Immature natural killer cell (primary cell): ENCODE measurements at regions not wholly inside any gene's neighbourhood (a gene's known extent, or its start where the extent isn't known, plus 50 kb on each side); places are given as distances from the start of the nearest gene placed in this dataset.

ENCODE experiments used
- DNase-seq, 3 donors: peaks; one replicate each; pipeline ENCODE4 v3.0.0; 2022; ENCODE audit warnings: mixed read lengths in 1 of 3
- H3K27ac Mint-ChIP-seq, 6 donors: one replicate each; pipeline ENCODE4 v1.8.0; 2020; ENCODE audit warnings: mixed read lengths in 6 of 6, mild to moderate bottlenecking in 5 of 6, inconsistent platforms in 4 of 6, moderate library complexity in 3 of 6
- H3K27me3 Mint-ChIP-seq, 3 donors: one replicate each; pipeline ENCODE4 v1.8.0; 2020 to 2021; ENCODE audit warnings: low read depth in 3 of 3, mild to moderate bottlenecking in 3 of 3, mixed read lengths in 3 of 3, moderate library complexity in 3 of 3, inconsistent platforms in 1 of 3
- H3K36me3 Mint-ChIP-seq, 3 donors: one replicate each; pipeline ENCODE4 v1.8.0; 2020; ENCODE audit warnings: mixed read lengths in 3 of 3, inconsistent platforms in 2 of 3, mild to moderate bottlenecking in 2 of 3
- H3K4me1 Mint-ChIP-seq, 2 donors: one replicate each; pipeline ENCODE4 v1.8.0; 2020; ENCODE audit warnings: inconsistent platforms in 2 of 2, mild to moderate bottlenecking in 2 of 2, mixed read lengths in 2 of 2, moderate library complexity in 1 of 2
- H3K4me3 Mint-ChIP-seq, 5 donors: one replicate each; pipeline ENCODE4 v1.8.0; 2020; ENCODE audit warnings: mild to moderate bottlenecking in 5 of 5, mixed read lengths in 5 of 5, inconsistent platforms in 3 of 5, moderate library complexity in 3 of 5
- H3K9me3 Mint-ChIP-seq, 6 donors: one replicate each; pipeline ENCODE4 v1.8.0; 2020; ENCODE audit warnings: mild to moderate bottlenecking in 6 of 6, mixed read lengths in 6 of 6, inconsistent platforms in 4 of 6, moderate library complexity in 3 of 6

DNA sequence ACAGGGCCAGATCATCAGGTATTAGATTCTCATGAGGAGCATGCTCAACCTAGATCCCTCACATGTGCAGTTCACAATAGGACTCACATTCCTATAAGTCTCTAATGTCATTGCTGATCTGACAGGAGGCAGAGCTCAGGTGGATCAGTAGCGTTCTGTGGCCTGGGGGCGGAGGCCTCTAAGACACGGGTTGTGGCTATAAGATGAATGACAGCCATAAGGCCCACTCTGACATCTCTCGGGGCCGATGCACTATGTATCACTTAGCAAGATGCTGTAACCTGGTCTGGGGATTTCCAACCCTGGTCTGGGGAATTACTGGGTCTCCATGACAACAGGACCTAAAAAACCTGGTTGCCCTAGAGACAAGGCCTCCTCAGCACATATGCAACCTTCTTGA, 932.7 kb downstream of the TBC1D22A start:
- Mint-ChIP-seq H3K4me1 (no peaks in the 10 kb centered on the region), H3K4me3 (no peak overlapping the region), H3K27ac (no peak overlapping the region), H3K9me3 (no peaks in the 10 kb centered on the region), H3K36me3 (no peaks in the 10 kb centered on the region), H3K27me3 (peaks cover 0 to 14% (median 2%) of the 10 kb centered on the region in 3 donors)
- no peak for DNase-seq

DNA sequence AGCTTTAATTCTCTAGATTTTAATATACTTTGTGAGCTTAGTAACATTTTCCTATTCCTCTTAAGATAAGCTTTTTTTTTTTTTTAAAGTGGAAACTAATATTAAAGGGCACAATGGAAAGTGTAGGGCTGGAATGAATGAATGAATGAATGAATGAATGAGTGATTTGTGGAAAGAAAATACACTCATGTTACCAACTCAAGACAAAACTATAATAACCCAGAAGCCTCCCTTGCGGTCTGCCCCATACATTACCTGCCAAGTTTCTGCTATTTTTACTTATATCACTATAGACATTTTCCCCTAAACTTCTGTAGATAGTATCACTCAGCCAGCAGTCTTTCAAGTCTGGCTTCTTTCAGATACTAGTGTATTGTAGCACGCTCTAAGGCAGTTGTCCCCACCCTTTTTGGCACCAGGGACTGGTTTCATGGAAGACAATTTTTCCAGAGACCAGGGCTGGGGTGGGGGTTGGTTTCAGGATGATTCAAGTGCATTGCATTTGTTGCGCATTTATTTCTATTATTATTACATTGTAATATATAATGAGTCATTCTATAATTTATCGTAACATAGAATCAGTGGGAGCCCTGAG, 932.2 kb downstream of the TBC1D22A start:
- Mint-ChIP-seq H3K4me1 (no peaks in the 10 kb centered on the region), H3K9me3 (no peaks in the 10 kb centered on the region), H3K27me3 (peaks cover 0 to 14% (median 2%) of the 10 kb centered on the region in 3 donors), H3K36me3 (no peaks in the 10 kb centered on the region), H3K4me3 (no peak overlapping the region), H3K27ac (no peak overlapping the region)
- DNase-seq = no peak

DNA sequence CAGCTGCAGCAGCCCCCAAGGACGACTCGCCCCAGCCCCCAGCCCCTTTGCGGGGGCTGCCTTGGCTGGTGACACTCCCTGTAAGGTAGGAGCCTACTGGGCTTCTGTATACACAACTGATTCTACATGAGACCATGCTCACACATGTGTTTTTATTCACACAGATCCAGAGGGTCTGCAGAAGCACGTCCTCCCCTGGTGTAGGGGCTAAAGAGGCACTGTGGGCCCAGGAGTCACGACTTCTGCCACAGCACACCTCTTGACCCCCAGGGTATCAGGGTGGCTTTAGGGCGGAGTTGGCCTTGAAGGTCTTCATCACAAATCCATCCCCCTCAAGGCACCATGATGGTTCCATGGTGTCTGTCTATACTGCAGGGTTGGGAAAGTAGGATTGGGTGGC, 931.2 kb downstream of the TBC1D22A start:
- no peaks in the 10 kb centered on the region for H3K9me3 Mint-ChIP-seq
- no peak overlapping the region for H3K4me3 Mint-ChIP-seq
- no peak overlapping the region for H3K27ac Mint-ChIP-seq
- DNase-seq = no peak
- H3K27me3 Mint-ChIP-seq = peaks cover 0 to 12% (median 2%) of the 10 kb centered on the region in 3 donors
- H3K36me3 Mint-ChIP-seq = no peaks in the 10 kb centered on the region
- no peaks in the 10 kb centered on the region for H3K4me1 Mint-ChIP-seq

DNA sequence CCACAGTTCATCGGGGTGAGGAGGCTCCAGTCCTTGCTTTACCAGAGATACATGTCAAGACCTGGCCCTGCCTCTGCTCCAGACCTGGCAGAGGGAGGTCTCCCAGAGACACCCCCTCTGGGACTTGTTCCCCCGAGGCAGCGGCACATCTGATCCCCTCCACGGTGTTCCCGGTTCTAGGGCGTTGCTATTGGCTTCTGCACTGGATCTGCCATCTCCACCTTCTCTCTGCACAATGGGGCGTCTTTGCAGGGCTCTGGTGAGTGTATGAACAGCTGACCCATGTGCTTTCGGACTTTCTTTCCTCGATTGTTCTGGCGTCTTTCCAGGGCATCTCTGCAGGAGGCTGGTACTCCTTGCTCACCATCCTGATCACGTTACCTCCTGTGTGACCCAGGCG, 930.4 kb downstream of the TBC1D22A start:
- Mint-ChIP-seq H3K36me3 (no peaks in the 10 kb centered on the region), H3K27me3 (peaks cover 4 to 8% (median 4%) of the 10 kb centered on the region in 3 donors), H3K4me3 (no peak overlapping the region), H3K4me1 (no peaks in the 10 kb centered on the region), H3K9me3 (no peaks in the 10 kb centered on the region), H3K27ac (no peak overlapping the region)
- DNase-seq = no peak

DNA sequence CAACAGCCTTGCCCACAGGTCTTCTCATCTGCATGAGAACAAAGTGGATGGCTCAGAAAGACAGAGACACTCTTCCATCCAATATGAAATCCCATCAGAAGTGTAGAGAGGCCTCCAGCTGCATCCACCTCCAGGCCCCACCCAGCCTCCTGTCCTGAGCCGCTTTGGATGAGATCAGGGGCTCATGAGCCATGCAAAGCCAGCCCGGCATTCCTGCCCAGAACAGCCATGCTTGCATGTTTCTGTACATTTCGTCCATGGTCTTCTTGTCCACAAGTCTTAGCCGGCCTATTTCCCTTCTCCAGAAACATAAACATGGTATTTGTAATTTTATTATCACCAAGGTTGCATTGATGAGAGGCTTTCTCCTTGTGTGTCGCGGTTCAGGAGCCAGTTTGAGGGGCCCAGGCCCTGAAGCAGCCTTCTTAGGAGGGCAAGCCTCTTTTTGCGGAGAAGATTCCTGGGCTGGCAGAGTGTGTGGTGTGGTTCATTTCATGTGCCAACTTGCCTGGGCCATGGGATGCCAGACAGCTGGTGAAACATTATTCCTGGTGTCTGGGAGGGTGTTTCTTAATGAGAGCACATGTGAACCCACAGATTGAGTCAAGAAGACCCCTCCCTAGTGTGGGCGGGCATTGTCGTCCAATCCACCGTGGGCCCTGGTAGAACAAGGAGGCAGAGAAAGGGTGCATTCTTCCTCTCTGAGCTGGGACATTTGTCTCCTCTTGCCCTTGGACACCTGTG, 928.9 kb downstream of the TBC1D22A start:
- no peaks in the 10 kb centered on the region for H3K4me1 Mint-ChIP-seq
- H3K27ac Mint-ChIP-seq = no peak overlapping the region
- no peaks in the 10 kb centered on the region for H3K9me3 Mint-ChIP-seq
- peaks cover 3 to 6% (median 4%) of the 10 kb centered on the region in 3 donors for H3K27me3 Mint-ChIP-seq
- no peaks in the 10 kb centered on the region for H3K36me3 Mint-ChIP-seq
- no peak overlapping the region for H3K4me3 Mint-ChIP-seq
- no peak for DNase-seq

DNA sequence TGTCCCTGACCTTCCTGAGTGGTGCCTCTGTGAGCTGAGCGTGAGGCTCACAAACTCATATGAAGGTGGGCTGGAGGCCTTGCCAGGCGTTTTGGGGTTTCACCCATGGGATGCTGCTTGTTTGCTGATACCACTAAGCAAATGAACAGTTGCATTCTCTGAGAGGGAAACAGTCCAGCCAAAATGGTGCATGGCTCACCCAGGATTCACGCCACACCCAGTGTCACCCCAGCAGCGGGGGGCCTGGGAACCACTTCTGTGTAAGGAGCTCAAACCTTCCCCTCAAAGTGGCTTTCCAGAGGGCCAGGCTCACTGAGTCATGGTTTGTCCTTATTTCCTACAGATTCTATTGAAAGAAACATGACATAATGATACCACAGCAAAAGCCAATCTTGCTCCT, 928.1 kb downstream of the TBC1D22A start:
- no peaks in the 10 kb centered on the region for H3K9me3 Mint-ChIP-seq
- no peaks in the 10 kb centered on the region for H3K36me3 Mint-ChIP-seq
- H3K27ac Mint-ChIP-seq = no peak overlapping the region
- H3K27me3 Mint-ChIP-seq = peaks cover 3 to 6% (median 4%) of the 10 kb centered on the region in 3 donors
- DNase-seq = no peak
- no peaks in the 10 kb centered on the region for H3K4me1 Mint-ChIP-seq
- no peak overlapping the region for H3K4me3 Mint-ChIP-seq

DNA sequence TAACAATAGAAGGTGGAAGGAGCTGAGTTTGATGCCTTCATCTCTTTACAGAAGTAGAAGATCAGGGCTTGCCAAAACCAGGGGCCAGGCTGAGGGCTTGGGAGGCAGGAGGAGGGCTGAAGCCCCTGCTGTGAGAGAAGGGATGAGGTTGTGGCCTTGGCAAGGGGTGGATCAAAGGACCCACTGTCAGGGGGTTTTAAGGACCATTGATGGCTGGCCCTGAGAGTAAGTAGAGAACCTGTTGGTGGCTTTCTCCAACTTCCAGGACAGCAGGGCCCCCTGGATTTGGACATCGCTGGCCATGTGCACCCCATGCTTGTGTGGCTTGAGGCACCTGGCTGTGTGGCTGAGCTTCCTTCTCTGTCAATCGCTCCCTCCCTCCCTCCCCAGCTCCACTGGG, 927.7 kb downstream of the TBC1D22A start:
- Mint-ChIP-seq H3K4me1 (no peaks in the 10 kb centered on the region), H3K4me3 (no peak overlapping the region), H3K9me3 (no peaks in the 10 kb centered on the region), H3K36me3 (no peaks in the 10 kb centered on the region), H3K27ac (no peak overlapping the region), H3K27me3 (peaks cover 3 to 6% (median 4%) of the 10 kb centered on the region in 3 donors)
- DNase-seq = no peak

DNA sequence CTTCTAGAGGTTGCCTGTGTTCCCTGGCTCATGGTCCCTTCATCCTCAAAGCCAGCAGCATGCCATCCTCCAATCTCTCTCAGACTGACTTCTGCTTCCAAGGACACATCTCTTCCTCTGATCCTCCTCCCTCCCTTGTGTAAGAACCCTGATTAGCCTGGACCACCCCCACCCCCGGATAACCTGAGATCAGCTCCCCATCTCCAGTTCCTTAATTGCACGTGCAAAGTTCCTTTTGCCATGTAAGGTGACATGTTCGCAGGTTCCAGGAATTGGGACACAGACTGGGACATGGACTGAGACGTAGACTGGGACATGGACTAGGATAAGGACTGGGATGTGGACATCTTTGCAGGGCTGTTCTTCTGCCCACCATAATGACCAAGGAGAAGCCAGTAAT, 925.3 kb downstream of the TBC1D22A start:
- H3K27me3 Mint-ChIP-seq = peaks cover 3 to 8% (median 4%) of the 10 kb centered on the region in 3 donors
- DNase-seq = no peak
- no peaks in the 10 kb centered on the region for H3K4me1 Mint-ChIP-seq
- H3K4me3 Mint-ChIP-seq = no peak overlapping the region
- no peaks in the 10 kb centered on the region for H3K36me3 Mint-ChIP-seq
- H3K27ac Mint-ChIP-seq = no peak overlapping the region
- peaks cover 0 to 7% (median under 1%) of the 10 kb centered on the region in 6 donors for H3K9me3 Mint-ChIP-seq

DNA sequence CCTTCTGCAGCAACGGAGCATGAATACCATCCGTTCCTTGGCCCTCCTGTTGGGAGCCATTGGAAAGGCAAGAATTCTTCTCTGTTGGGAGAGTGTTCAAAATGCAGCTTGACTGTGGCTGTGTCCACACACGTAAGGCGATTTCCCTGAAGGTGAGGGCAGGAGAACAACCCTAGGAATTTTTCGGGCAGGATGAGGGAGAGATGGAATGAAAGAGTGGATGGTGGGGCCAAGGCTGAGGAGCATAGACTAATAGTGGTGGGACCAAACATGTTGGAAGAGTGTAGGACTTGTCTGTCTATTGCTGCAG, 924.9 kb downstream of the TBC1D22A start:
- H3K4me3 Mint-ChIP-seq = no peak overlapping the region
- H3K36me3 Mint-ChIP-seq = no peaks in the 10 kb centered on the region
- peaks cover 0 to 7% (median under 1%) of the 10 kb centered on the region in 6 donors for H3K9me3 Mint-ChIP-seq
- DNase-seq = no peak
- no peaks in the 10 kb centered on the region for H3K4me1 Mint-ChIP-seq
- peaks cover 3 to 8% (median 4%) of the 10 kb centered on the region in 3 donors for H3K27me3 Mint-ChIP-seq
- H3K27ac Mint-ChIP-seq = no peak overlapping the region

DNA sequence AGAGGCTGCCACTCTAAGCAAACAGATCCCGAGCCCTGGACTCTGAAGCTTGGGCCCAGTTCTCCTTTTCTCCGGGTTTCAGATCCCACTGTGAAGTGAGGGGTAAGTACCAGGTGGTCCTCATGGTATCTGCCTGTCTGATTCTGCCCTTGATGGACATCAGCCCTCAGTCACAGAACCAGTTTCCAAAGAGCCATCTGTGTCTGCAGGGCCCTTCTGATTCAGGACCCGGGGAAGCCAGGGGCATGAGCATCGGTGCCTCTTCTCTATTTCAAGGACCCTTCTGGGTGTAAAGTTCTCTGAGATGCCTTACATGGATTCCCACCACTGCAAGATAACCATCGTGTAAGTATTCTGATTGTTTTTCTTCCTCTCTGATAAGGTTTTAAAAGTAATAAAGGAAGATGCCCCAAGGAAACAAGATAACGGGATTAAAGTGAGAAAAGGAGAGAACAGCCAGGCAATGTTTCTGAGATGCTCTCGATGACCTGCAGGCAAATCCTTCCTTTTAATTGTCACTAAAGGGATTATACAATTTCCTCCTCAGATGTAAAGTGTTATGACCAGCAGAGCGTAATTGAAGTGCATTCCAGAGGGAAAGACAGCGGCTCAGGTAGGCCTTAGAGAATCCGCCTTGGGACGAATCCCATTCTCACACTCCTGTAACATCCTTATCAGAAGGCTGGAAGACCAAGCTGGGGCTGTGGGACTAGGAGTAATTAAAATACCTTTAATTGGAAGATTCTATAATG, 924.3 kb downstream of the TBC1D22A start:
- no peak for DNase-seq
- H3K27ac Mint-ChIP-seq = no peak overlapping the region
- H3K36me3 Mint-ChIP-seq = no peaks in the 10 kb centered on the region
- H3K4me3 Mint-ChIP-seq = no peak overlapping the region
- H3K4me1 Mint-ChIP-seq = no peaks in the 10 kb centered on the region
- peaks cover 3 to 6% (median 4%) of the 10 kb centered on the region in 3 donors for H3K27me3 Mint-ChIP-seq
- peaks cover 0 to 7% (median under 1%) of the 10 kb centered on the region in 6 donors for H3K9me3 Mint-ChIP-seq

DNA sequence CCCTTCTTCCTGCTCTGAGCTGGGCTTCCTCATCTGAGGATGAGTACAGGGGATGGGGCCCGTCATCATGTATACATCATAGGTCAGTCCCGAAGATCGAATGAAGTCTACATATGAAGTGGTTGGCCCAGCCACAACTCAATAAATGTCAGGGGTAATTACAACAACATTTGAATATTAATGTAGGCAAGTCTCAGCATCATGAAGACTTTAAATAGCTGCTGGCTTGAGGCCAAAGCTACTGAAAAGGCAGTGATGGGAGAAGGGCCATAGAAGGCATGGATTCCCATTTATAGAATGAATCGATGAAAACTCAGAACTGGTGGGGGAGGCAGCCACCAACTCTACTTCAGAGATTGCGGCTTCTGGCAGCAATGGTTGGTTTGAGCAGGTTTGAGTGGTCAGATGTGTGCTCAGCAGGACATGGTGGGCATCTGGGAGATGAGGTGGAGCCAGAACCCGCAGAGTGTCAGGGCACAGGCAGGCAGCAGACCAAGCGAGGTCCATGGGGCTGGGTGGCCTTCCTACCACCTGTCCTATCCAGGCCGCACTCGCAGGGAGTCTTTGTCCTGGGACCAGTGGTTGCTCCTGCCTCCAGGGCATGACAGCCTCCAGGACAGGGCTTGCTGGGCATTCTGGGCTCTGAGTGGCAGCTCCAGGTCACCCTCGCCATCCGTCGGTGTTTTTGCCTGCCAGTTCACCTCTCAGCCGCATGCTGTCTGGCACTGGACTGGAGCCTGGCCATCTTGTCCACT, 919.1 kb downstream of the TBC1D22A start:
- Mint-ChIP-seq H3K27me3 (peaks cover 0 to 2% (median under 1%) of the 10 kb centered on the region in 3 donors), H3K9me3 (peaks cover 0 to 7% (median under 1%) of the 10 kb centered on the region in 6 donors), H3K4me3 (no peak overlapping the region), H3K27ac (no peak overlapping the region), H3K4me1 (no peaks in the 10 kb centered on the region), H3K36me3 (no peaks in the 10 kb centered on the region)
- no peak for DNase-seq

DNA sequence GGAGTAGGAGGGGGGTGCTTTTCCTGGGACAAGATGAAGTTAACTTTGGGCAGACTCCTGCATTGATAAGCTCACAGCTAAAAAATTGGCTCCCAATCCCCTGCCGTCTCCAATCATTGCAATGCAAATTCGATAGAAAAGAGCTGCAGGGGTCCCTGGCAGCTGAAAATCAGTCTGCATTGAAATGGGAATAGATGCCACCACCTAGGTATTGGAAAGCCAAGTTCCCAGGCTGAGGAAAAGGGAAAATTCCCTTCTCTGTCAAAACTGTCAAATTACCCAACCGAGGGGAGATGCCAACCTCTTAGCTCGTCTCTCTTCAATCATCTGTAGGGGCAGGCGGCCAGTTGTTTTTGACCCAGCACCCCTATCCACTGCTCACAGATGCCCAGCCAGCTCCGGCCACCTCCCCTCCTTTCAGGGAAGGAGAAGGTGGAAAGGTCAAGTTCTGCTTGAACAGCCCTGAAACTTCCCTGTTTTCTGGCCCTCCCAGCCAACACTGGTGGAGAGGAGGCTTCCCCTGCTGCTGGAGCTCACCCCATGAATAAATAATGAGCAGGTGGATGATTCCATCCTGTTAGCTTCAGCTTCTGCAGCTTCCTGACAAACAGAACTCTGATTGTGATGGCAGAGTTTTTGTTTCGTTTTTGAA, 916.3 kb downstream of the TBC1D22A start:
- no peak for DNase-seq
- Mint-ChIP-seq H3K27me3 (peaks cover 0 to 2% (median 2%) of the 10 kb centered on the region in 3 donors), H3K36me3 (no peaks in the 10 kb centered on the region), H3K4me3 (no peak overlapping the region), H3K9me3 (peaks cover 0 to 4% (median 0%) of the 10 kb centered on the region in 6 donors), H3K4me1 (no peaks in the 10 kb centered on the region), H3K27ac (no peak overlapping the region)

DNA sequence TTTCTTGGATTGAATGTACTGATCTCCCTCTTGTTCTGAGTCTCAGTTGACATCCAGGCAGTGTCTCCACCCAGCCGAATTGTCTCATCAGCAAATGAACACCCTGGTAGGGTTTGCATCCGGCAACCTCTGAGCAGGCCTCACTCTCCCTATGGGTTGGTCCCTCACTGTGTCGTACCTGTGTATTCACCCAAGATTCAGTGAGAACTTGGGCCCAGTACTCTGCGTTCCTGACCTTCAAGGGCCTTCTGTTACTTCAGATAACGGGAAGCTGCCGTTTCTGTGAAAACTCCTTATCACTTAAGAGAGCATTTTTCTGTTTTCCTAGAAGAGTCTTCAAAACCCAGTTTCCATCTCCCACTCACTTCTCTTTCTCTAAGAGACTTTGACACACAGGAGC, 915.6 kb downstream of the TBC1D22A start:
- no peak overlapping the region for H3K4me3 Mint-ChIP-seq
- no peak for DNase-seq

More for the DNA sequence above, 915.6 kb downstream of the TBC1D22A start:
- no peaks in the 10 kb centered on the region for H3K36me3 Mint-ChIP-seq
- no peak overlapping the region for H3K27ac Mint-ChIP-seq
- peaks cover 0 to 2% (median 0%) of the 10 kb centered on the region in 3 donors for H3K27me3 Mint-ChIP-seq
- no peaks in the 10 kb centered on the region for H3K9me3 Mint-ChIP-seq
- no peaks in the 10 kb centered on the region for H3K4me1 Mint-ChIP-seq
